ENCODE measurements at regions not wholly inside any gene's neighbourhood (a gene's known extent, or its start where the extent isn't known, plus 50 kb on each side); places are given as distances from the start of the nearest gene placed in this dataset.

DNA sequence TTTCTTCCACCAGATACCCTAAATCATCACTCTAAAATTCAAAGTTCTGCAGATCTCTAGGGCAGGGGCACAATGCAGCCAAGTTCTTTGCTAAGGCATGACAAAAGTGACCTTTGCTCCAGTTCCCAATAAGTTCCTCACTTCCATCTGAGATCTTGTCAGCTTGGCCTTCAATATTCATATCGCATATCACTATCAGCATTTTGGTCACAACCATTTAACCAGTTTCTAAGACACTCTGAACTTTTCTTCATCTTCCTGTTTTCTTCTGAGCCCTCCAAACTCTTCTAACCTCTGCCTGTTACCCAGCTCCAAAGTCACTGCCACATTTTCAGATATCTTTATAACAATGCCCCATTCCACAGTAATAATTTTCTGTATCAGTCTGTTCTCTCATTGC is 452.6 kb upstream of the TRIB2 start:
- no peak for DNase-seq (ENCODE audit: low spot score)
- Histone ChIP-seq H3K79me2 (ENCODE audit: low read depth) (no peaks in the 10 kb centered on the region), H3K9ac (no peak overlapping the region), H3K27ac (no peak overlapping the region), H4K20me1 (ENCODE audit: low read depth) (no peaks in the 10 kb centered on the region), H2AFZ (replicated peaks) (no peak overlapping the region), H3K4me1 (no peaks in the 10 kb centered on the region), H3K27me3 (no peaks in the 10 kb centered on the region), H3K4me2 (no peak overlapping the region), H3K4me3 (no peak overlapping the region), H3K36me3 (no peaks in the 10 kb centered on the region), H3F3A (ENCODE audit: low read depth) (no peaks in the 10 kb centered on the region), H3K9me3 (ENCODE audit: low read depth) (no peaks in the 10 kb centered on the region)
- H3K4me3 Mint-ChIP-seq, result no peak overlapping the region
- peaks cover 2% of the 10 kb centered on the region for H3K4me1 Mint-ChIP-seq
- H3K27ac Mint-ChIP-seq, result no peak overlapping the region
- H3K27me3 Mint-ChIP-seq (ENCODE audit: insufficient read depth, low read depth), result peaks cover 3% of the 10 kb centered on the region
- H3K36me3 Mint-ChIP-seq, result no peaks in the 10 kb centered on the region
- H3K9me3 Mint-ChIP-seq, result no peaks in the 10 kb centered on the region
- TF ChIP-seq CTCF (IDR thresholded peaks at IDR 0.05) (no peak), EZH2phosphoT487 (IDR thresholded peaks at IDR 0.05) (no peak), EZH2 (IDR thresholded peaks at IDR 0.05) (no peak)

- Histone ChIP-seq H2AFZ (replicated peaks) (no peak overlapping the region), H3K4me3 (no peak overlapping the region), H3K27me3 (no peaks in the 10 kb centered on the region), H3K36me3 (no peaks in the 10 kb centered on the region), H3K27ac (no peak overlapping the region), H3F3A (ENCODE audit: low read depth) (no peaks in the 10 kb centered on the region), H3K9me3 (ENCODE audit: low read depth) (no peaks in the 10 kb centered on the region), H3K9ac (no peak overlapping the region), H4K20me1 (ENCODE audit: low read depth) (no peaks in the 10 kb centered on the region), H3K79me2 (ENCODE audit: low read depth) (no peaks in the 10 kb centered on the region), H3K4me2 (no peak overlapping the region), H3K4me1 (no peaks in the 10 kb centered on the region)
- Mint-ChIP-seq H3K9me3 (no peaks in the 10 kb centered on the region), H3K4me1 (peaks cover 2% of the 10 kb centered on the region), H3K27ac (no peak overlapping the region), H3K27me3 (ENCODE audit: insufficient read depth, low read depth) (peaks cover 3% of the 10 kb centered on the region), H3K36me3 (no peaks in the 10 kb centered on the region), H3K4me3 (no peak overlapping the region)
- no peak for TF ChIP-seq EZH2phosphoT487 (IDR thresholded peaks at IDR 0.05)
- no peak for TF ChIP-seq CTCF (IDR thresholded peaks at IDR 0.05)
- no peak for TF ChIP-seq EZH2 (IDR thresholded peaks at IDR 0.05)
- DNase-seq (ENCODE audit: low spot score), result no peak
Measured at GRCh38 chr2:12265646-12266045, 451.1 kb upstream of the TRIB2 start.

DNA sequence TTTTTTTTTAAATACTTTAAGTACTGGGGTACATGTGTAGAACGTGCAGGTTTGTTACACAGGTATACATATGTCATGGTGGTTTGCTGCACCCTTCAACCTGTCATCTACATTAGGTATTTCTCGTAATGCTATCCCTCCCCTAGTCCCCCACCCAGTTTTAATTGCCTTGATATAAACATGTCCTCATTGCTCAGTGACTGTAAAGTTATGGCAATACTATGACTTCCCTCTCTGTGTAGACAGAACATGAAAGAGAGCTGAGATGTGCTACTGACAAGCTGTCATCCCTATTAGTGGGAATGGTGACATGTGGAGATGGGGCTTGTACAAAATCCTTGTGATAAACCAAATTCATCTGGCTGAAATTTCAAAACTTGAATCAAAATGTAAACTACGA is 449.7 kb upstream of the TRIB2 start:
- TF ChIP-seq EZH2phosphoT487 (IDR thresholded peaks at IDR 0.05) (no peak), CTCF (IDR thresholded peaks at IDR 0.05) (no peak), EZH2 (IDR thresholded peaks at IDR 0.05) (no peak)
- Mint-ChIP-seq H3K27me3 (ENCODE audit: insufficient read depth, low read depth) (peaks cover 3% of the 10 kb centered on the region), H3K36me3 (no peaks in the 10 kb centered on the region)

More for the DNA sequence above, 449.7 kb upstream of the TRIB2 start:
- Histone ChIP-seq H3K9me3 (ENCODE audit: low read depth) (no peaks in the 10 kb centered on the region), H2AFZ (replicated peaks) (no peak overlapping the region), H3K27ac (no peak overlapping the region), H3F3A (ENCODE audit: low read depth) (no peaks in the 10 kb centered on the region), H3K4me2 (no peak overlapping the region), H3K79me2 (ENCODE audit: low read depth) (no peaks in the 10 kb centered on the region), H4K20me1 (ENCODE audit: low read depth) (no peaks in the 10 kb centered on the region), H3K36me3 (no peaks in the 10 kb centered on the region), H3K4me1 (no peaks in the 10 kb centered on the region), H3K4me3 (no peak overlapping the region), H3K9ac (no peak overlapping the region), H3K27me3 (no peaks in the 10 kb centered on the region)
- no peak for DNase-seq (ENCODE audit: low spot score)
- H3K9me3 Mint-ChIP-seq, result no peaks in the 10 kb centered on the region
- no peak overlapping the region for H3K4me3 Mint-ChIP-seq
- no peaks in the 10 kb centered on the region for H3K4me1 Mint-ChIP-seq
- H3K27ac Mint-ChIP-seq, result no peak overlapping the region
